Neural progenitor cell (in vitro differentiated cells): ENCODE measurements at regions not wholly inside any gene's neighbourhood (a gene's known extent, or its start where the extent isn't known, plus 50 kb on each side); places are given as distances from the start of the nearest gene placed in this dataset.
A peak's percentile ranks its signal among the peaks of the same experiment; 100 is the strongest.

Experiments used
- DNase-seq: peaks from one replicate; pipeline ENCODE4 v3.0.0-alpha.2; 2016; ENCODE audit warnings: low spot score
- H2AFZ ChIP-seq: fragments of 200-600 bp; sonication (generic); replicated peaks from 2 replicates; pipeline ENCODE4 v1.6.1; 2016; ENCODE audit warnings: antibody characterized with exemption
- H3F3A ChIP-seq: fragments of 200-600 bp; sonication (generic); 2 replicates; pipeline ENCODE4 v1.6.1; 2016; ENCODE audit warnings: antibody characterized with exemption, low read depth
- H3K27ac ChIP-seq: fragments of 200-600 bp; sonication (generic); 2 replicates; pipeline ENCODE4 v1.5.1; 2016; ENCODE audit warnings: mild to moderate bottlenecking
- H3K27me3 ChIP-seq: fragments of 200-600 bp; sonication (generic); 2 replicates; pipeline ENCODE4 v1.6.1; 2016; ENCODE audit warnings: mild to moderate bottlenecking, moderate library complexity
- H3K36me3 ChIP-seq: fragments of 200-600 bp; sonication (generic); 2 replicates; pipeline ENCODE4 v1.5.1; 2016
- H3K4me1 ChIP-seq: fragments of 200-600 bp; sonication (generic); 2 replicates; pipeline ENCODE4 v1.6.1; 2016; ENCODE audit warnings: mixed run types
- H3K4me2 ChIP-seq: fragments of 200-600 bp; sonication (generic); 2 replicates; pipeline ENCODE4 v1.6.1; 2016
- H3K4me3 ChIP-seq: fragments of 200-600 bp; sonication (generic); 2 replicates; pipeline ENCODE4 v1.5.1; 2016
- H3K79me2 ChIP-seq: fragments of 200-600 bp; sonication (generic); 2 replicates; pipeline ENCODE4 v1.6.1; 2016; ENCODE audit warnings: low read depth
- H3K9ac ChIP-seq: fragments of 200-600 bp; sonication (generic); 2 replicates; pipeline ENCODE4 v1.6.1; 2016
- H3K9me3 ChIP-seq: fragments of 200-600 bp; sonication (generic); 2 replicates; pipeline ENCODE4 v1.5.1; 2016; ENCODE audit warnings: low read depth
- H4K20me1 ChIP-seq: fragments of 200-600 bp; sonication (generic); 2 replicates; pipeline ENCODE4 v1.6.1; 2016; ENCODE audit warnings: low read depth
- H3K27ac Mint-ChIP-seq: 3 replicates; pipeline ENCODE4 v1.8.0; 2021; ENCODE audit warnings: mixed read lengths
- H3K27me3 Mint-ChIP-seq: 2 replicates; pipeline ENCODE4 v1.8.0; 2022; ENCODE audit warnings: low read depth, mild to moderate bottlenecking, inconsistent platforms, moderate library complexity, mixed read lengths; ENCODE audit not compliant: insufficient read depth
- H3K36me3 Mint-ChIP-seq: 3 replicates; pipeline ENCODE4 v1.8.0; 2021; ENCODE audit warnings: mixed read lengths
- H3K4me1 Mint-ChIP-seq: 3 replicates; pipeline ENCODE4 v1.8.0; 2021; ENCODE audit warnings: mixed read lengths
- H3K4me3 Mint-ChIP-seq: 3 replicates; pipeline ENCODE4 v1.8.0; 2021; ENCODE audit warnings: mild to moderate bottlenecking, moderate library complexity, mixed read lengths
- H3K9me3 Mint-ChIP-seq: 3 replicates; pipeline ENCODE4 v1.8.0; 2020; ENCODE audit warnings: mixed read lengths
- EZH2 ChIP-seq: fragments of 200-600 bp; sonication (generic); IDR thresholded peaks from 2 replicates; pipeline ENCODE4 v1.6.1; 2017; ENCODE audit warnings: antibody characterized with exemption, mild to moderate bottlenecking, moderate library complexity
- EZH2phosphoT487 ChIP-seq: fragments of 200-600 bp; sonication (generic); IDR thresholded peaks from 2 replicates; pipeline ENCODE4 v1.6.1; 2017; ENCODE audit warnings: antibody characterized with exemption
- TF ChIP-seq, protein P1 (sequence below): fragments of 200-600 bp; sonication (generic); IDR thresholded peaks from 2 replicates; pipeline ENCODE4 v1.5.1; 2017; ENCODE audit warnings: antibody characterized with exemption, mild to moderate bottlenecking

DNA sequence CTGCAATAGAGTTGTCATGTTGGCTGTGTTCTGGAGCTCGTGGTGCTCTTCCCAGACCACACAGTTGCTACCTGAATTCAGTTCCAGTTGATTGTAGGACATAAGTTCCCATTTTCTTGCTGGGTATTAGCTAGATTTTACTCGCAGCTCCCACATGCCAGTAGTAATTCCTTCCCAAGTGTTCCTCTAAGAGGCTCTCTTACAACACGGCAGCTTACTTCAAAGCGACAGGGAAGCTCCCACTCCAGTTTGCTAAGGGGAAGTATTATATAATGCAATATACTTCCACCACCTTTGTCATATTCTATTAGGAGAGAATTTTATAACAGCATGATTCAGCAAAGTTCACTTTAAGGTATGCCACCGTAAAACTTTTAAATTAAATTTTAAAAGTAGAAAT, 623.0 kb downstream of the SLCO4C1 start:
- Mint-ChIP-seq H3K27me3 (no peaks in the 10 kb centered on the region), H3K4me3 (no peak overlapping the region), H3K4me1 (peaks cover 4% of the 10 kb centered on the region), H3K9me3 (no peaks in the 10 kb centered on the region), H3K27ac (no peak overlapping the region), H3K36me3 (no peaks in the 10 kb centered on the region)
- no peak overlapping the region for H2AFZ ChIP-seq
- no peak overlapping the region for H3K9ac ChIP-seq
- no peak overlapping the region for H3K27ac ChIP-seq
- H3K79me2 ChIP-seq = no peaks in the 10 kb centered on the region
- H3K36me3 ChIP-seq = no peaks in the 10 kb centered on the region
- H3K4me3 ChIP-seq = no peak overlapping the region
- no peaks in the 10 kb centered on the region for H4K20me1 ChIP-seq
- no peaks in the 10 kb centered on the region for H3F3A ChIP-seq
- DNase-seq = no peak
- H3K9me3 ChIP-seq = no peaks in the 10 kb centered on the region
- peaks cover 4% of the 10 kb centered on the region for H3K4me1 ChIP-seq
- TF ChIP-seq EZH2phosphoT487 (no peak), EZH2 (no peak)
- TF ChIP-seq, protein P1, sequence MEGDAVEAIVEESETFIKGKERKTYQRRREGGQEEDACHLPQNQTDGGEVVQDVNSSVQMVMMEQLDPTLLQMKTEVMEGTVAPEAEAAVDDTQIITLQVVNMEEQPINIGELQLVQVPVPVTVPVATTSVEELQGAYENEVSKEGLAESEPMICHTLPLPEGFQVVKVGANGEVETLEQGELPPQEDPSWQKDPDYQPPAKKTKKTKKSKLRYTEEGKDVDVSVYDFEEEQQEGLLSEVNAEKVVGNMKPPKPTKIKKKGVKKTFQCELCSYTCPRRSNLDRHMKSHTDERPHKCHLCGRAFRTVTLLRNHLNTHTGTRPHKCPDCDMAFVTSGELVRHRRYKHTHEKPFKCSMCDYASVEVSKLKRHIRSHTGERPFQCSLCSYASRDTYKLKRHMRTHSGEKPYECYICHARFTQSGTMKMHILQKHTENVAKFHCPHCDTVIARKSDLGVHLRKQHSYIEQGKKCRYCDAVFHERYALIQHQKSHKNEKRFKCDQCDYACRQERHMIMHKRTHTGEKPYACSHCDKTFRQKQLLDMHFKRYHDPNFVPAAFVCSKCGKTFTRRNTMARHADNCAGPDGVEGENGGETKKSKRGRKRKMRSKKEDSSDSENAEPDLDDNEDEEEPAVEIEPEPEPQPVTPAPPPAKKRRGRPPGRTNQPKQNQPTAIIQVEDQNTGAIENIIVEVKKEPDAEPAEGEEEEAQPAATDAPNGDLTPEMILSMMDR = no peak
- no peak overlapping the region for H3K4me2 ChIP-seq
- no peaks in the 10 kb centered on the region for H3K27me3 ChIP-seq

DNA sequence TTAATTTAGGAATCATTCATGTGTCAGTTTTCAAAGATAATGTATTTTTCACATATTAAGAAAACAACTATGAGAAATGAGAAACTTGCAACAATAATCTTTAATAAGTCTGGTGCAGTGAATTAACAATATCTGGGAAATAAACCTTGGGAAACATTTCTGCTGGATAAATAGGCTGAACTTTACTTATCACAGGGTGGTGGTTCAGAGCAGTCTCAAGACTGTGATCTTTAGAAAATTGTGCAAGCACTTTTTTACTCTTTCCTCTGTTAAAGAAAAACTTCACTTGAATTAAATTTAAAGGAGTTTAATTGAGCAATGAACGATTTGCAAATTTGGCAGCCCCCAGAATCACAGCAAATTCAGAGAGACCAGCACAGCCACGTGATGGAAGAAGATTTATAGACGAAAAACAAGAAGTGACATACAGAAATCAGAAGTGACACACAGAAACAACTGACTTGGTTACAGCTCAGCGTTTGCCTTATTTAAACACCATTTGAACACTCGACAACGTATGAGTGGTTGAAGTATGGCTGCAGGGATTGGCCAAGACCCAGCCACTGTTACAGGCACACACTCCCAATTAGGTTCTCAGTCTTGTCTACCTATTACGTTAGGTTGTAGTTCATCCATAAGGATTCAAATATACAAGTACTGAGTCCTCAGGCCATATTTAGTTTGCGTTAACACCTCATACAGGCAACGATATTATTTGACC, 631.9 kb downstream of the SLCO4C1 start:
- H3K36me3 ChIP-seq = no peaks in the 10 kb centered on the region
- H4K20me1 ChIP-seq = no peaks in the 10 kb centered on the region
- H2AFZ ChIP-seq = peak overlapping the region; percentile 4
- no peak for DNase-seq
- Mint-ChIP-seq H3K9me3 (no peaks in the 10 kb centered on the region), H3K4me3 (no peak overlapping the region), H3K36me3 (no peaks in the 10 kb centered on the region), H3K4me1 (peaks cover 12% of the 10 kb centered on the region), H3K27me3 (no peaks in the 10 kb centered on the region), H3K27ac (no peak overlapping the region)
- H3K27ac ChIP-seq = no peak overlapping the region
- H3K9me3 ChIP-seq = no peaks in the 10 kb centered on the region
- no peaks in the 10 kb centered on the region for H3F3A ChIP-seq
- no peaks in the 10 kb centered on the region for H3K4me1 ChIP-seq
- TF ChIP-seq, protein P1 = no peak
- TF ChIP-seq EZH2phosphoT487 = no peak
- no peak for TF ChIP-seq EZH2
- no peaks in the 10 kb centered on the region for H3K27me3 ChIP-seq
- no peak overlapping the region for H3K4me2 ChIP-seq
- H3K9ac ChIP-seq = no peak overlapping the region
- H3K4me3 ChIP-seq = no peak overlapping the region
- no peaks in the 10 kb centered on the region for H3K79me2 ChIP-seq

- no peaks in the 10 kb centered on the region for H3K36me3 ChIP-seq
- H3K9me3 ChIP-seq = no peaks in the 10 kb centered on the region
- Mint-ChIP-seq H3K27me3 (no peaks in the 10 kb centered on the region), H3K4me1 (peaks cover 12% of the 10 kb centered on the region), H3K4me3 (no peak overlapping the region), H3K36me3 (no peaks in the 10 kb centered on the region), H3K9me3 (no peaks in the 10 kb centered on the region), H3K27ac (no peak overlapping the region)
- H3K27me3 ChIP-seq = no peaks in the 10 kb centered on the region
- H3K79me2 ChIP-seq = no peaks in the 10 kb centered on the region
- no peak overlapping the region for H3K4me3 ChIP-seq
- H4K20me1 ChIP-seq = no peaks in the 10 kb centered on the region
- H3F3A ChIP-seq = no peaks in the 10 kb centered on the region
- TF ChIP-seq EZH2phosphoT487 = no peak
- TF ChIP-seq EZH2 = no peak
- TF ChIP-seq, protein P1 = no peak
- no peak overlapping the region for H2AFZ ChIP-seq
- H3K9ac ChIP-seq = no peak overlapping the region
- no peak overlapping the region for H3K4me2 ChIP-seq
- H3K4me1 ChIP-seq = no peaks in the 10 kb centered on the region
- H3K27ac ChIP-seq = no peak overlapping the region
- no peak for DNase-seq
Observed at GRCh38 chr5:101663543-101663942, 632.5 kb downstream of the SLCO4C1 start.
